ENCODE measurements at regions not wholly inside any gene's neighbourhood (a gene's known extent, or its start where the extent isn't known, plus 50 kb on each side); places are given as distances from the start of the nearest gene placed in this dataset.

GRCh38 chr21:32136546-32136945 lies 142.3 kb downstream of the MIS18A start:
- TF ChIP-seq POLR2A (IDR thresholded peaks at IDR 0.05) (no peak), CTCF (IDR thresholded peaks at IDR 0.05) (no peak)
